Body of pancreas (tissue), 4 donors: ENCODE measurements at regions not wholly inside any gene's neighbourhood (a gene's known extent, or its start where the extent isn't known, plus 50 kb on each side); places are given as distances from the start of the nearest gene placed in this dataset.

Experiments
- ATAC-seq: fragments of 150-250 bp; one replicate; pipeline ENCODE4 v1.9.1; 2016
- DNase-seq, 4 donors: peaks; one replicate each; pipeline ENCODE4 v3.0.0-alpha.2; 2019
- H3K27ac ChIP-seq, 4 donors: fragments of 200-600 bp; sonication (generic); 1 replicate in 3 of 4; 2 replicates in 1 of 4; pipeline versions ENCODE4 v1.5.1 to v1.6.1; 2016 to 2019; ENCODE audit warnings: mild to moderate bottlenecking in 1 of 4, mixed read lengths in 1 of 4, moderate library complexity in 1 of 4
- H3K27me3 ChIP-seq, 2 donors: fragments of 200-600 bp; sonication (generic); one replicate each; pipeline ENCODE4 v1.6.0; 2016; ENCODE audit warnings: mild to moderate bottlenecking in 1 of 2
- H3K36me3 ChIP-seq, 2 donors: fragments of 200-600 bp; sonication (generic); replicated peaks in 1 of 2; 2 replicates each; pipeline ENCODE4 v1.5.1; 2016; ENCODE audit warnings: low read depth in 2 of 2; ENCODE audit not compliant: insufficient read depth in 1 of 2
- H3K4me1 ChIP-seq: fragments of 200-600 bp; sonication (generic); one replicate; pipeline ENCODE4 v1.6.0; 2016
- H3K4me3 ChIP-seq, 2 donors: fragments of 200-600 bp; sonication (generic); 1 replicate in 1 of 2; 2 replicates in 1 of 2; pipeline ENCODE4 v1.5.1; 2016 to 2019
- H3K9me3 ChIP-seq, 3 donors: fragments of 200-600 bp; sonication (generic); 1 replicate in 2 of 3; 2 replicates in 1 of 3; pipeline ENCODE4 v1.5.1; 2016
- CTCF ChIP-seq, 7 experiments: fragments of 450-650 bp in 4 of 7; fragments of 200-600 bp in 3 of 7; sonication (generic) in 3 of 7; IDR thresholded peaks; one replicate each; pipeline ENCODE4 v1.5.1; 2016 to 2019; ENCODE audit warnings: antibody characterized with exemption in 7 of 7
- POLR2A ChIP-seq, 3 donors: fragments of 450-650 bp; IDR thresholded peaks; one replicate each; pipeline ENCODE4 v1.6.1; 2016; ENCODE audit warnings: antibody characterized with exemption in 3 of 3, mild to moderate bottlenecking in 2 of 3
- WGBS, 2 donors: methylation state at CpG; one replicate each; pipeline ENCODE4 v1.1.5; 2017; 5-methylcytosine and 5-hydroxymethylcytosine counted together
- intact Hi-C: fragments of 100-400 bp; cut with DNase I; formaldehyde crosslinking; loops from one replicate; pipeline ENCODE4 v1.15.1; 2023

GRCh38 chr12:93146970-93147369 is 217.9 kb upstream of the EEA1 start:
- Histone ChIP-seq H3K9me3 (no peaks in the 10 kb centered on the region), H3K4me1 (peaks cover 6% of the 10 kb centered on the region), H3K36me3 (no peaks in the 10 kb centered on the region), H3K4me3 (no peak overlapping the region), H3K27me3 (no peaks in the 10 kb centered on the region), H3K27ac (no peak overlapping the region)
- ATAC-seq (no peak), DNase-seq (no peak)
- TF ChIP-seq CTCF (IDR thresholded peaks at IDR 0.05) = no peak
- no peak for TF ChIP-seq POLR2A (IDR thresholded peaks at IDR 0.05)
- intact Hi-C loops = no loop called here

GRCh38 chr12:93148412-93148811 is 219.3 kb upstream of the EEA1 start:
- Histone ChIP-seq H3K9me3 (no peaks in the 10 kb centered on the region), H3K4me3 (no peak overlapping the region), H3K4me1 (peaks cover 6% of the 10 kb centered on the region), H3K27ac (peak overlapping the region in 2 of 4 donors; percentile 4 to 14), H3K36me3 (no peaks in the 10 kb centered on the region), H3K27me3 (no peaks in the 10 kb centered on the region)
- intact Hi-C loops = no loop called here
- WGBS, 2 donors = 56 to 59% methylated on average over 3 of the region's 3 CpGs
- ATAC-seq = no peak
- TF ChIP-seq POLR2A (IDR thresholded peaks at IDR 0.05) (no peak), CTCF (IDR thresholded peaks at IDR 0.05) (no peak)
- no peak for DNase-seq

GRCh38 chr12:93149229-93149628 is 220.1 kb upstream of the EEA1 start:
- H3K27me3 ChIP-seq = no peaks in the 10 kb centered on the region
- no peaks in the 10 kb centered on the region for H3K9me3 ChIP-seq
- H3K4me3 ChIP-seq = no peak overlapping the region
- intact Hi-C loops = no loop called here
- DNase-seq (no peak), ATAC-seq (no peak)
- no peaks in the 10 kb centered on the region for H3K36me3 ChIP-seq
- WGBS, 2 donors = 90% methylated on average over 2 of the region's 2 CpGs
- no peak overlapping the region for H3K27ac ChIP-seq
- no peak for TF ChIP-seq CTCF (IDR thresholded peaks at IDR 0.05)
- TF ChIP-seq POLR2A (IDR thresholded peaks at IDR 0.05) = no peak
- H3K4me1 ChIP-seq = peaks cover 6% of the 10 kb centered on the region

- H3K9me3 ChIP-seq = no peaks in the 10 kb centered on the region
- no peaks in the 10 kb centered on the region for H3K36me3 ChIP-seq
- H3K4me3 ChIP-seq = no peak overlapping the region
- H3K27me3 ChIP-seq = no peaks in the 10 kb centered on the region
- 18 to 25% methylated on average over 5 of the region's 5 CpGs for WGBS, 2 donors
- peak overlapping the region in 1 of 4 donors; percentile 10 for H3K27ac ChIP-seq
- H3K4me1 ChIP-seq = peaks cover 13% of the 10 kb centered on the region
- DNase-seq (no peak), ATAC-seq (peak; percentile 11)
- intact Hi-C loops = no loop called here
- TF ChIP-seq CTCF (IDR thresholded peaks at IDR 0.05) = no peak
- TF ChIP-seq POLR2A (IDR thresholded peaks at IDR 0.05) = no peak
Observed at GRCh38 chr12:93151079-93151762, 222.1 kb upstream of the EEA1 start.

GRCh38 chr12:93152617-93153016 is 223.5 kb upstream of the EEA1 start:
- H3K4me1 ChIP-seq = peaks cover 15% of the 10 kb centered on the region
- DNase-seq (no peak), ATAC-seq (no peak)
- TF ChIP-seq CTCF (IDR thresholded peaks at IDR 0.05) = no peak
- no peak for TF ChIP-seq POLR2A (IDR thresholded peaks at IDR 0.05)
- H3K4me3 ChIP-seq = no peak overlapping the region
- intact Hi-C loops = no loop called here
- no peaks in the 10 kb centered on the region for H3K27me3 ChIP-seq
- H3K27ac ChIP-seq = no peak overlapping the region
- 92 to 93% methylated on average over 2 of the region's 2 CpGs for WGBS, 2 donors
- no peaks in the 10 kb centered on the region for H3K9me3 ChIP-seq
- H3K36me3 ChIP-seq = no peaks in the 10 kb centered on the region
